ENCODE measurements at regions not wholly inside any gene's neighbourhood (a gene's known extent, or its start where the extent isn't known, plus 50 kb on each side); places are given as distances from the start of the nearest gene placed in this dataset.

DNA sequence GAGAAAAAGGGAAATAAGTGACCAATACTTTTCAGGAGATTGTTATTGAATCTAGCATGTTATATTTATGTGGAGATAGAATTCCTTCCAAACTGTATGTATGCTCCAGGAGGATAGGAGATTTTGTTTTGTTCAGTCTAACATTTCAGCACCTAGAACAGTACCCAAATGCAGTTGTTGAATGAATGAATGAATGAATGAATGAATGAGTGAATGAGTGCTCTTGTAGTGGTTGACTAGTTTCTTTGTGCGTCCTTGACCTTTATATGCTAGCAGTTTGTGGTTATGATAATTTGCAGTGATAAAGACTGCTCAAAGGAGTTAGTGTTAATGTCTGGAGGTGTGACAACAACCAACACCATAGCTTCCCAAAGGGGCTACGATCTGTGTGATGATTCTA is 663.5 kb upstream of the GOT2 start:
- TF ChIP-seq, protein P1, sequence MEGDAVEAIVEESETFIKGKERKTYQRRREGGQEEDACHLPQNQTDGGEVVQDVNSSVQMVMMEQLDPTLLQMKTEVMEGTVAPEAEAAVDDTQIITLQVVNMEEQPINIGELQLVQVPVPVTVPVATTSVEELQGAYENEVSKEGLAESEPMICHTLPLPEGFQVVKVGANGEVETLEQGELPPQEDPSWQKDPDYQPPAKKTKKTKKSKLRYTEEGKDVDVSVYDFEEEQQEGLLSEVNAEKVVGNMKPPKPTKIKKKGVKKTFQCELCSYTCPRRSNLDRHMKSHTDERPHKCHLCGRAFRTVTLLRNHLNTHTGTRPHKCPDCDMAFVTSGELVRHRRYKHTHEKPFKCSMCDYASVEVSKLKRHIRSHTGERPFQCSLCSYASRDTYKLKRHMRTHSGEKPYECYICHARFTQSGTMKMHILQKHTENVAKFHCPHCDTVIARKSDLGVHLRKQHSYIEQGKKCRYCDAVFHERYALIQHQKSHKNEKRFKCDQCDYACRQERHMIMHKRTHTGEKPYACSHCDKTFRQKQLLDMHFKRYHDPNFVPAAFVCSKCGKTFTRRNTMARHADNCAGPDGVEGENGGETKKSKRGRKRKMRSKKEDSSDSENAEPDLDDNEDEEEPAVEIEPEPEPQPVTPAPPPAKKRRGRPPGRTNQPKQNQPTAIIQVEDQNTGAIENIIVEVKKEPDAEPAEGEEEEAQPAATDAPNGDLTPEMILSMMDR (conservative IDR thresholded peaks at IDR 0.05): no peak
- no peak for TF ChIP-seq EZH2 (IDR thresholded peaks at IDR 0.05; ENCODE audit: low read depth)

Data from PC-9 (cell line).